ENCODE measurements at regions not wholly inside any gene's neighbourhood (a gene's known extent, or its start where the extent isn't known, plus 50 kb on each side); places are given as distances from the start of the nearest gene placed in this dataset.

GRCh38 chr4:13129095-13129494 is 355.0 kb downstream of the RAB28 start:
- TF ChIP-seq CTCF (IDR thresholded peaks at IDR 0.05) (no peak), POLR2A (IDR thresholded peaks at IDR 0.05) (no peak)
